HG02610 (cell line): ENCODE measurements at regions not wholly inside any gene's neighbourhood (a gene's known extent, or its start where the extent isn't known, plus 50 kb on each side); places are given as distances from the start of the nearest gene placed in this dataset.
"Not testable (repeated sequence)": the region's sequence is repeated elsewhere in the genome, so short reads cannot be mapped to it uniquely, and the experiment has no call there.

Experiments
- ATAC-seq: cut with Tn5 transposase; IDR thresholded peaks from one replicate; pipeline ENCODE4 v1.9.1; 2021; ENCODE audit warnings: mild to moderate bottlenecking, moderate library complexity; ENCODE audit not compliant: unreplicated experiment

DNA sequence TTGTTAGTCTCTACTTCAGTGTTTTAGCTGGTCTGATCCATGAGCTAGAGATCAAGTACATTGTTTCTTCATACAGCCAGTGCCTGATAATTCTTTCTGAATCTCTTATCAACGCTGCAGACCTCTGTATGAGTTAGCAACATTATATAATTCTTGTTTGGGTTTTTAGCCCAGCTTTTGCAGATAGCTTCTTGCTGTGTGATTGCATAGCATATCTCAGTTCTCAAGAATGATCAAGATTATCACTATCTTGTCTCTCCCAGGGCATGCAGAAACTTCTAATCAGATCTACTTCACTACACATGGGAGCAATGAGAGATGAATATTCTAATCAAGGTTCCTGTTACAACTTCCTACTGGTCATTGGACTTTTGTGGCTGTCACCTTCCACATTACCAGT is 158.3 kb downstream of the FAM174A start:
- ATAC-seq, result no peak

DNA sequence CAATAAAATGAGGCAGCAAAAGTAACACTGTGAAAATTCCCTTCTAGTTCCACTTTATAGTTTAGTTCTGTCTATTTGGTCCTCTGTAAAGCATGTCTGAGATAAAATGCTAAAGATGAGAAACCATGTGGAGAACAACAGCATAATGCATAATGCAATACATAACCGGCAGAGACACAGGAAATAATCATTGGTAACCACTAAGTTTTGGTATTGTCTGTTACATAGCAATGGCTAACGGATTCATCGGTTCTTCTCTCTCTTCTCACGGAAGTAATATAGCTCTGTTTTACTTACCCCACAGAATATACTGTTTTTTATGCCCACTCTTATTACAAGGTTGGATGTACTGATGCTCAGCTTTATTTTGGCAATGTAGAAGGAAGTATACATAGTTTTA is 158.9 kb downstream of the FAM174A start:
- no peak for ATAC-seq

DNA sequence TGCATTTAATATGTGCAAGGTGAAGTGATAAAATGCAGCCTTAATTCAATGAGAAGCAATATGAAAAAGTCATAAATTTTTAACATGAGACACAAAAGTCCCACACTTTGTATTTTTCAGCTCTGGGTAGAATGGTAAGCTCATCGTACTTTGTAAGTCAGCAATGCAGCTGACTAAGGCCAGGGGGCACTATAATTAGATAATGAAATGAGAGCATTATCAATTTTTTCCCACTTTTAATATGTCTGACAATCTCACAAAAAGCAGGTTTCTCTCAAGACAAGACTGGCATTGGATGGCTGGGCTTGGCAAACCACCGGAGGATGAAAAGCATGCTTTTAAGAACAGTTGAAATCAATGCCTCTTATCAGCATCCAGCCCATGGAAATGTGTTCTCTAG is 162.8 kb downstream of the FAM174A start:
- no peak for ATAC-seq

DNA sequence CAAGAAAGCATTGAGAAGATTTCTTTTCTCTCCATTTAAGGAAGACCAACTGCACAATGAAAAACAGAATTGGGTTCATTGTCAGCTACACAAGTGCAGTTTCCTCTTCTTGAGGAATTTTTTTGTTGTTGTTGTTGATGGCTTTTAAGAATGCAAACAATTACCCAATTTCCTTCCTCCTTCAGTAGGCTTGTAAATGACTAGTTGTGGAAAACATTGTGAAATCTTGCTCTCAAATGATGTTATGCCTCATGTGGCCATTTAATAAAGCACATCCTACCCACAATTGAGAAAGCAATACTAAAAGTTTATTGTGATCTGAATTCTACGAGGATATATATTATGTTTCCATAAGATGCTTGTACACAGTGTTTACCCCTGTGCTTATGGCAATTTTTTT is 171.6 kb downstream of the FAM174A start:
- no peak for ATAC-seq

DNA sequence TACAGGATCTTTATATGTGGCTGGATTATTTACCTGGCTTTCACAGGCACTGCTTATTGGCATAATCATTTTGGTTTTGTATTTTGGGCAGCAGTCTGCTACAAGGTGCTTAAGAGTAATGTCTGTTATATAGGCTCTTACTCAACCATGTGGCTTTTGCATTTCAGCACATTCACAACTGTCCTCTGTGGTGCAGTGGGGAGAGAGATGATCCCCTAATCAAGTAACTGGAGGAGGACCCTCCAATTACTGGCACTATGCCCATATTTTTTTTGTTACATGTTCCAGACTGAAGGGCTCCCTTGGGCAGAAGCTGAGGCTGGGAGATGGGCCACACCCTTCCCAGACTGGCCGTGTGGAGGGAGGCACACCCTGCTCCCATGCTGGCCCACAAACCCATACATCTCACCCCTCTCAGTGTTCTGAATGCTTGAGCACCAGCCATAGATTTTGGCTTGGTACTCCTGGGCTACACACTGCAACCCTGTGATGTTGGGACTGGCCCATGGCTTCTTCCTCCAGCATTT is 173.5 kb downstream of the FAM174A start:
- ATAC-seq, result no peak

DNA sequence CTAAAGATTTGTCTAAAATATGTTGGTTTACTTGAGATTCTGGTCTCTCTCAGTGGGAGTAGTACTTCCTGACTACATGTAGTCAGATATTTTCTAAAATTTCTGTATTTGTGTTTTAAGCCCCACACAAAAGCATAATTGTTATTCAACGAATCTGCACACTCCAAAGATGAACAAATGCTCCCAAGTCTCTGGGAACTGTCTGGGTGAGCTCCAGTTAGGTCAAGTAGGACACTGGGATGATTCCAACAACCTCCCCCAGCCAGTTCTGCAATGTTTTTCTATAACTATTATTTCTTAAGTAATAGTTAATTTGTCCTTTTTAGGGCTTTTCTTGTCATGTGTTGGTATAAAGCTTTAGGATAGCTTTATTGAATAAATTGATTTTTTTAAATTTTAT is 174.6 kb downstream of the FAM174A start:
- ATAC-seq, result no peak

DNA sequence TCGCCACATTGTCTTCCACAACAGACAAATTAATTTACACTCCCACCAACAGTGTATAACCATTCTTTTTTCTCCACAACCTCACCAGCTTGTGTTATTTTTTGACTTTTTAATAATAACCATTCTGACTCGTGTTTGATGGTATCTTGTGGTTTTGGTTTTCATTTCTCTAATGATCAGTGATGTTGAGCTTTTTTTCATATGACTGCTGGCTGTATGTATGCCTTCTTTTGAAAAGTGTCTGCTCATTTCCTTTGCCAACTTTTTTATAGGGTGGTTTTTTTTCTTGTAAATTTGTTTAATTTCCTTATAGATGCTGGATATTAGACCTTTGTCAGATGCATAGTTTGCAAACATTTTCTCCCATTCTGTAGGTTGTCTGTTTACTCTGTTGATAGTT is 179.6 kb downstream of the FAM174A start:
- ATAC-seq, result not testable (repeated sequence)

DNA sequence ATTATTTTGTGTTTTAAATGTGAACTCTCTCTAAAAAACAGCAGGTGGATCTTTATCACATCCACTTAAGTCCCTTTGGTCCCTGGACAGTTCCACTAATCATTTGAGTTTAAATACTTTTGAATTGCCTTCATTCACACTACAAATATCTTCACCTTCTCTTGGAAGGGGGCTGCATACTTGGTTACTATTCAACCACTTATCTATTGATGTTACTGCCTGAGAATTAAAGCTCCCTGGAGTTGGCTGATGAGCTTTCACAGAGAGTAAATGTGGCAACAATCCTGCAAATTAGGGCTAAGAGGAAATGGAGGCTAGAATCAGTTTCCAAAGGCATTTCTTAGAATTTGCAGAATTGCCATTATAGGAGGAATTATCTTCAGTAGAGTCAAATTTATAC is 180.4 kb downstream of the ST8SIA4 start:
- no peak for ATAC-seq

DNA sequence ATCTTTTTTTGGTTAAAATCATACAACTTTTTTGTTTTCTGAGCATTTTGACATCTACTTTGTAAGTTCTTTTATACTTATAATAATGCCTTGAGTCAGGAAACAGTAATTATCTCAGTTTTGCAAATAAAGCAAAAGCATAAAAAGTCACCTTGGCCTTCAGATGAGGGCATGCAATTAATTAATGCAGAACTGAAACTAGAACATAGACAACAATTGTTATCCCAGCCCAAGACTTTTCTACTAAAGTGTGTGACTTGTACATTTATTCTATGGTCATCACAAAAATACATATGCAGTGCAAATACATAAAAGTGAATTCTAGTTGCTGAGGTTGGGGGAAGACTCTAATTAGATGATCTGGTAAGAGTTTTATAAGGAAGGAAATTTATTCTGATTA is 179.9 kb downstream of the ST8SIA4 start:
- no peak for ATAC-seq

DNA sequence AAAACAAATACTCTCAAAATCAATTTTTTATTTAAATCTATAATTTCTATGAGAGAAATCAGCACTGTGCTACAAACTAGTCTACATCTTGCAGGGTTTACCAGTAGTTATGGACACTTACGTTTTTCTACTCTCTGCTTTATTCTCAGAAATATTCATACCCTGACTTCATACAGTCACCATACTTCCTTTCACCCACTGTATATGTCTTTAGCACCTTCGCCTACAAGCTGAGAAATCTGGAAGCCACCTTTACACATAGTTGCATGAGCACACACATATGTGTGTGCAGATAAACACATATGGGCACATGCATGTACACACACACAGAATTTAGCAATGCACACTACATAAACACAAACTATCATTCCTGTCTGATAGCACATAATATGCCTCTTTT is 177.0 kb downstream of the ST8SIA4 start:
- ATAC-seq, result no peak

DNA sequence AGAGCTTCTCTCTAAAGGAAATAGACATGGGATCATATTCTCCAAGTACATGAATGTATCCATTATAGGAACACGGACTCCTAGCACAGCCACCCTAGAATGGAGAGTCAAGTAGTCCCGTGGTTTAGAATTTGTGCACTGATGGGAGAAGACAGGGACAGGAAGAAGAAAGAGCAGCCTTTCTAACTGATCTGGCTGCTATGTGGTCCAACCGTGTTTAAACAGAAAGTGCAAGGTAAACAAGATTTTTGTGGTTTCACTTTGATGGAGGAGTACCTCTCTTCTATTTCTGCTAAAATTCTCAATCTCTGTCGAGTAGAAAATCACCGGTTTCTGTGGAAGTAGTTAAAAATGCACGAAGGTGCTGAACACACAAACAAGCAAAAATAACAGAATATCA is 171.3 kb downstream of the ST8SIA4 start:
- peak; percentile 98 for ATAC-seq

DNA sequence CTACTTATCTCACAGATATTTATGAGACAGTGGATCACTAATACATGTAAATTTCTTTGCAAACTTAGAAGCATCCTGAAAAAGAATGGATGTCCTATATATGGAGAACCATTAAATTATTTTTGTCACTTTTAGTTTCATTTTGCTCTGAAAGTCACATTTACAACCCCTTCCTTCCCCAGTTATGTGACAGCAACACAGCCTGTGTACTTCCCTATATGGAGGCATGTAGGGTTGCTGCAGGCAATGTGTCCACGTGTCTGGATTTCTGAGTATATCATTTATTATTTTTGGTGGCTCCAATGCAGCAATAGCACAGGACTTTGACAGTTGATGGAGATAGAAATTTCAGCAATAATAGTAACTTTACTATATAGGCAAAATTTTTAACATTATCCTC is 156.4 kb downstream of the ST8SIA4 start:
- ATAC-seq, result peak; percentile 87

DNA sequence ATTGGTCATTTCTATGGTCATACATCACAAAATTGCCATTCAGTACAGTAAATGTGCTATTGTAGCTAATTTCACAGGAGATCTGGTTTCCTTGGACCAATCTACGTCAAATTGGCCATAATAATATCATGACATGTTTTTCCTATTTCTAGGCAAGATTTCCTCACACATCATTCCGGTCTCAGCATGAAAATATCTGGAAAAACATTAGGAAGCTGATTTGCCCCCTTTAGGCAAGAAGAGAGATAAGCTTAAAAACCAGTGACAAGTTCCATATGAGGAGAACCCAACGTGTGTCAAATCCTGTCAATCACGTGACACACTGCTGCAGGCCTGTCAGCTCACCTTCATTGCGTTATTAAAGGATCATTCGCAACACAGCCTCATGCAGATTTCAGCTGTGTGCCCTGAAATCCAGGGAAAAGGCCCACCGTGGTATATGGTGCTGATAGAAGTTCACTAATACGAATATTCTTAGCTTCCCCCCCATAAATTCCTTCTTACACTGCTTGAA is 153.3 kb downstream of the ST8SIA4 start:
- no peak for ATAC-seq

DNA sequence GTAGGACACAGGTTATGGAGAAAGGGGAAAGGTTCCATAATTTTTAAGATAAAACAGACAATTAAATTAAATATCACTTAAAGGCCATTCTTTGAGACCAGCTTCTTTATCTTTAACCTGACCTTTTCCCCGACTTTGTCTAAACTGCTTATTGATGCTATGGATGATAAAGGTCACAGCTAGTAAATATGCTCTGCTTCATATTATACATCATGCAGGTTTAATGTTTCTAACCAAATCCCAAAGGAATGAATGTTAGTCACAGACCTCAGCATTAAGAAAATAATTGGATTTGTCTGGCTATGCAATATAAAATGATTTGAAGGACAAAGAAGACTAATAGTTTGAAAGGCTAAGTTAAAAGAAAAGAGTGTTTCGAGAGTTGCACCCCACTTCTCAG is 147.6 kb downstream of the ST8SIA4 start:
- no peak for ATAC-seq
